M059J (cell line): ENCODE measurements at regions not wholly inside any gene's neighbourhood (a gene's known extent, or its start where the extent isn't known, plus 50 kb on each side); places are given as distances from the start of the nearest gene placed in this dataset.
"Not testable (repeated sequence)": the region's sequence is repeated elsewhere in the genome, so short reads cannot be mapped to it uniquely, and the experiment has no call there.

Experiments
- DNase-seq: peaks from one replicate; pipeline ENCODE4 v3.0.0-alpha.2; 2012; ENCODE audit warnings: low read depth

- DNase-seq: no peak
Observed at GRCh38 chr10:63920926-63921325, 399.7 kb downstream of the REEP3 start.

GRCh38 chr10:63921908-63922467, 400.8 kb downstream of the REEP3 start:
- DNase-seq: no peak

GRCh38 chr10:63922468-63923284, 401.5 kb downstream of the REEP3 start:
- DNase-seq: no peak

GRCh38 chr10:63929831-63930467, 408.7 kb downstream of the REEP3 start:
- DNase-seq: peak; percentile 1

GRCh38 chr10:63930584-63930983, 409.4 kb downstream of the REEP3 start:
- DNase-seq: no peak

- DNase-seq: peak; percentile 1
Observed at GRCh38 chr10:63935705-63936104, 414.5 kb downstream of the REEP3 start.

- no peak for DNase-seq
Observed at GRCh38 chr10:63940277-63940922, 419.2 kb downstream of the REEP3 start.

- no peak for DNase-seq
Observed at GRCh38 chr10:63964406-63964805, 443.2 kb downstream of the REEP3 start.

- no peak for DNase-seq
Observed at GRCh38 chr10:63965846-63966245, 444.6 kb downstream of the REEP3 start.

- DNase-seq: no peak
Observed at GRCh38 chr10:63972949-63973827, 452.0 kb downstream of the REEP3 start.

GRCh38 chr10:63976538-63976937, 455.3 kb downstream of the REEP3 start:
- peak; percentile 10 for DNase-seq

GRCh38 chr10:63977329-63977923, 456.2 kb downstream of the REEP3 start:
- DNase-seq: peak; percentile 31

GRCh38 chr10:63980870-63981269, 459.7 kb downstream of the REEP3 start:
- DNase-seq: not testable (repeated sequence)

- DNase-seq: not testable (repeated sequence)
Observed at GRCh38 chr10:63984061-63984460, 462.9 kb downstream of the REEP3 start.

GRCh38 chr10:63986536-63986935, 465.3 kb downstream of the REEP3 start:
- no peak for DNase-seq

- DNase-seq: no peak
Observed at GRCh38 chr10:63987212-63987611, 466.0 kb downstream of the REEP3 start.

- DNase-seq: no peak
Observed at GRCh38 chr10:63994371-63994770, 473.2 kb downstream of the REEP3 start.

GRCh38 chr10:64007157-64007556, 486.0 kb downstream of the REEP3 start:
- DNase-seq: no peak

- no peak for DNase-seq
Observed at GRCh38 chr10:64010711-64011110, 489.5 kb downstream of the REEP3 start.

GRCh38 chr10:64011912-64012714, 490.9 kb downstream of the REEP3 start:
- DNase-seq: no peak
